ENCODE measurements at regions not wholly inside any gene's neighbourhood (a gene's known extent, or its start where the extent isn't known, plus 50 kb on each side); places are given as distances from the start of the nearest gene placed in this dataset.

DNA sequence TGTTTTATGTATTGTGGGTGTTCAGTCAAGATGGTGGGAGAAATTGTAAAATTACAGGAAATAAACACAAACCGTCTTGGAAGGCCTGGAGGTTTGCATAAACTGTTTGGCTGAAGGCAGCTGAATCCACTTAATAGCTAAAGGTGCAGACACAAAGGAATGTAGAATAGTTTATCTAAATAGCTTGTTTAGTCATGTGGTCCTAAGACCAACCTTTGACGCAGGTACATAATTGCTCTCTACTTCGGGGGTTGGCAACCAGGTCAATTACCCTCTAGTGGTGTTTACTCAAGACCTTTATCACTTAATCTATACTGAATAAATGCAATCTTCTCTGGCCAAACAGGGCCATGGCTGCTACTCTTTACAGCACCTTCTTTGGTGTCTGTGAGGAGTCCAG is 502.8 kb downstream of the IGSF11 start:
- POLR2A ChIA-PET, result no interaction called here
- ATAC-seq (ENCODE audit: low read depth), result no peak
- CTCF ChIA-PET, result no interaction called here
- H3K27me3 Mint-ChIP-seq, result no peaks in the 10 kb centered on the region
- H3K27ac Mint-ChIP-seq, result no peak overlapping the region
- H3K4me3 Mint-ChIP-seq, result no peak overlapping the region
- TF ChIP-seq, protein P1, sequence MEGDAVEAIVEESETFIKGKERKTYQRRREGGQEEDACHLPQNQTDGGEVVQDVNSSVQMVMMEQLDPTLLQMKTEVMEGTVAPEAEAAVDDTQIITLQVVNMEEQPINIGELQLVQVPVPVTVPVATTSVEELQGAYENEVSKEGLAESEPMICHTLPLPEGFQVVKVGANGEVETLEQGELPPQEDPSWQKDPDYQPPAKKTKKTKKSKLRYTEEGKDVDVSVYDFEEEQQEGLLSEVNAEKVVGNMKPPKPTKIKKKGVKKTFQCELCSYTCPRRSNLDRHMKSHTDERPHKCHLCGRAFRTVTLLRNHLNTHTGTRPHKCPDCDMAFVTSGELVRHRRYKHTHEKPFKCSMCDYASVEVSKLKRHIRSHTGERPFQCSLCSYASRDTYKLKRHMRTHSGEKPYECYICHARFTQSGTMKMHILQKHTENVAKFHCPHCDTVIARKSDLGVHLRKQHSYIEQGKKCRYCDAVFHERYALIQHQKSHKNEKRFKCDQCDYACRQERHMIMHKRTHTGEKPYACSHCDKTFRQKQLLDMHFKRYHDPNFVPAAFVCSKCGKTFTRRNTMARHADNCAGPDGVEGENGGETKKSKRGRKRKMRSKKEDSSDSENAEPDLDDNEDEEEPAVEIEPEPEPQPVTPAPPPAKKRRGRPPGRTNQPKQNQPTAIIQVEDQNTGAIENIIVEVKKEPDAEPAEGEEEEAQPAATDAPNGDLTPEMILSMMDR (IDR thresholded peaks at IDR 0.05), result no peak
- intact Hi-C loops (cut with micrococcal nuclease), result no loop called here
- H3K4me1 Mint-ChIP-seq, result no peaks in the 10 kb centered on the region
- peaks cover 4% of the 10 kb centered on the region for H3K9me3 Mint-ChIP-seq
- no peaks in the 10 kb centered on the region for H3K36me3 Mint-ChIP-seq (ENCODE audit: low read depth)
- no peak for DNase-seq

DNA sequence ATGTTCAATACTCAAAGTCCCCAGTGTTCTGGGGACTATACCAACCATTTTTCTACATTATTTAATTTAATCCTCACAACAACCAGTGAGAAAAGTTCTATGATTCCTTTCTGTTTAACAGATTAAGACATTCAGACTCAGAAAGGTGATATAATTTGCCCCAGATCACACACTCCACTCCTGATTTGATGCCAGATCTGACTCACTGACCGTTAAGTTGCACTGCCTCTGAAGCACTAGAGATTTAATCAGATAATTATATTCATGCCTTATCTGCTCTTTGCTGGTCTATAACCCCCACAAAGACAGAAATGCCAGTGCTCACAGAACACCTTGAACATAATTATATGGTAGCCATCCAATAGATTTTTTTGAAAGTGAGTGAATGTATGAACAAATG is 501.0 kb downstream of the IGSF11 start:
- no peak for ATAC-seq (ENCODE audit: low read depth)
- intact Hi-C loops (cut with micrococcal nuclease), result no loop called here
- CTCF ChIA-PET, result no interaction called here
- POLR2A ChIA-PET, result no interaction called here
- TF ChIP-seq, protein P1 (IDR thresholded peaks at IDR 0.05), result no peak
- no peak overlapping the region for H3K27ac Mint-ChIP-seq
- no peak overlapping the region for H3K4me3 Mint-ChIP-seq
- peaks cover 4% of the 10 kb centered on the region for H3K9me3 Mint-ChIP-seq
- DNase-seq, result no peak
- H3K27me3 Mint-ChIP-seq, result no peaks in the 10 kb centered on the region
- no peaks in the 10 kb centered on the region for H3K4me1 Mint-ChIP-seq
- no peaks in the 10 kb centered on the region for H3K36me3 Mint-ChIP-seq (ENCODE audit: low read depth)

DNA sequence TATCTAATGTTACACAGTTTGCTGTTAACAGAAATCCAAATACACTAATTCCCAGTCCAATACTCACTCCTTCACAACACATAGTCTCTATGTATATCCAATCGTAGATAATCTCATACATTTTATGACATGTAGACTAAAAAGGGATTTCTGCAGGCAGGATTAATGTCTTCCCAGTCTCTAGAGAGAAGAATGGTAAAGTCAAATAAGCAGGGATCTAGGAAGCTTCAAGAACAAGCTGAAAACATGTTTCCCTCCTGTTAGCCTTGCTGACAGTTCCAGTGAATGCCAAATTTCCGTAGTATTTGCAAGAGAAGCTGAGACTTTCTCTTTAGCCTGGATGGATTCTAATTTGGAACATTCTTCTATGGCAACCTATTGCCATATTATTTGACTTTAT is 500.1 kb downstream of the IGSF11 start:
- ChIA-PET POLR2A (no interaction called here), CTCF (no interaction called here)
- Mint-ChIP-seq H3K4me3 (no peak overlapping the region), H3K4me1 (no peaks in the 10 kb centered on the region), H3K27ac (no peak overlapping the region), H3K27me3 (no peaks in the 10 kb centered on the region), H3K9me3 (peaks cover 4% of the 10 kb centered on the region), H3K36me3 (ENCODE audit: low read depth) (no peaks in the 10 kb centered on the region)
- DNase-seq (no peak), ATAC-seq (ENCODE audit: low read depth) (no peak)
- intact Hi-C loops (cut with micrococcal nuclease), result no loop called here
- TF ChIP-seq, protein P1 (IDR thresholded peaks at IDR 0.05), result no peak

DNA sequence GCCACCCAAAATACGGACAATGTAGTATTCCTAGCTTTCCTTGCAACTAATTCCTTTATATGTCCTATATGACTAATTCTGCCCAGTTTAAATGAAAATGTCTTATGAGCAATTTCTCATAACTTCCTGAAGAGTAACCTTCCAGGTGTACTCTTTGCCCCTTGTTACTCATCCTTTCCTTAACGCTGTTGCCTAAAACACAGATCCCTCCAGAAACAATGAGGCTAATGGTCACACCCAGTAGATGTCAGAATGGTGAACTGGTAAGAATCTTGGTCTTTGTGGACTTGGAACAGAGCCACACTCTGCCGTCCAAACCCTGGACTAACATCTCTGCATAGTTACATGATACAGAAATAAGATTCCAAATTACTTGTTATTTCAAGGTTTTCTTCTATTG is 497.9 kb downstream of the IGSF11 start:
- intact Hi-C loops (cut with micrococcal nuclease), result no loop called here
- no peaks in the 10 kb centered on the region for H3K27me3 Mint-ChIP-seq
- ATAC-seq (ENCODE audit: low read depth), result no peak
- H3K27ac Mint-ChIP-seq, result no peak overlapping the region
- no peaks in the 10 kb centered on the region for H3K36me3 Mint-ChIP-seq (ENCODE audit: low read depth)
- ChIA-PET CTCF (no interaction called here), POLR2A (no interaction called here)
- TF ChIP-seq, protein P1 (IDR thresholded peaks at IDR 0.05), result no peak
- no peak overlapping the region for H3K4me3 Mint-ChIP-seq
- no peaks in the 10 kb centered on the region for H3K4me1 Mint-ChIP-seq
- DNase-seq, result no peak
- no peaks in the 10 kb centered on the region for H3K9me3 Mint-ChIP-seq

DNA sequence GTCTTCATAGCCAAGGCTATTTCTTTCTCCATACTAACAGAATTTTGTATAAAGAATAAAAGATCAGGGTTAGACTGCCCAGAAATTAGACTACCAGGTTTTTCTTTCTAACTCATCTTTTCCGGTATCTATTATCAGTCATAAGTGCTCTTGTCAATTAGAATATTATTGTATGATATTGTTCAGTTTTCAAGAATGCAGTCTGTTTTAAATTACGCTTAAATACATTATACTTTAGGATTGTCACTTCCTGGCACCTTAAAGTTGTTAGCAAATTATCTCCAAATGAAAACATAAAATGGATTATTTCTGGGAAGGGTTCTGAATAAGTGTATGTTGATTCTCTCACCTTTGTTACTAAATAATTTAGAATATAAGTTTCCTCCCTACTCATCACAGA is 497.2 kb downstream of the IGSF11 start:
- Mint-ChIP-seq H3K27ac (no peak overlapping the region), H3K4me3 (no peak overlapping the region), H3K27me3 (no peaks in the 10 kb centered on the region), H3K4me1 (no peaks in the 10 kb centered on the region), H3K36me3 (ENCODE audit: low read depth) (no peaks in the 10 kb centered on the region), H3K9me3 (no peaks in the 10 kb centered on the region)
- no peak for ATAC-seq (ENCODE audit: low read depth)
- DNase-seq, result no peak
- TF ChIP-seq, protein P1 (IDR thresholded peaks at IDR 0.05), result no peak
- ChIA-PET POLR2A (no interaction called here), CTCF (no interaction called here)
- intact Hi-C loops (cut with micrococcal nuclease), result no loop called here
